HG02885 (cell line): ENCODE measurements at regions not wholly inside any gene's neighbourhood (a gene's known extent, or its start where the extent isn't known, plus 50 kb on each side); places are given as distances from the start of the nearest gene placed in this dataset.
A peak's percentile ranks its signal among the peaks of the same experiment; 100 is the strongest.
"Not testable (repeated sequence)": the region's sequence is repeated elsewhere in the genome, so short reads cannot be mapped to it uniquely, and the experiment has no call there.

Experiments
- ATAC-seq: cut with Tn5 transposase; IDR thresholded peaks from one replicate; pipeline ENCODE4 v1.9.1; 2021; ENCODE audit warnings: mild to moderate bottlenecking; ENCODE audit not compliant: unreplicated experiment, poor library complexity

DNA sequence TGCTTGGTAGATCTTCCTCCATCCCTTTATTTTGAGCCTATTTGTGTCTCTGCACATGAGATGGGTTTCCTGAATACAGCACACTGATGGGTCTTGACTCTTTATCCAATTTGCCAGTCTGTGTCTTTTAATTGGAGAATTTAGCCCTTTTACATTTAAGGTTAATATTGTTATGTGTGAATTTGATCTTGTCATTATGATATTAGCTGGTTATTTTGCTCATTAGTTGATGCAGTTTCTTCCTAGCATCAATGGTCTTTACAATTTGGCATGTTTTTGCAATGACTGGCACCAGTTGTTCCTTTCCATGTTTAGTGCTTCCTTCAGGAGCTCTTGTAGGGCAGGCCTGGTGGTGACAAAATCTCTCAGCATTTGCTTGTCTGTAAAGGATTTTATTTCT, 72.4 kb downstream of the HNRNPD start:
- ATAC-seq, result not testable (repeated sequence)

DNA sequence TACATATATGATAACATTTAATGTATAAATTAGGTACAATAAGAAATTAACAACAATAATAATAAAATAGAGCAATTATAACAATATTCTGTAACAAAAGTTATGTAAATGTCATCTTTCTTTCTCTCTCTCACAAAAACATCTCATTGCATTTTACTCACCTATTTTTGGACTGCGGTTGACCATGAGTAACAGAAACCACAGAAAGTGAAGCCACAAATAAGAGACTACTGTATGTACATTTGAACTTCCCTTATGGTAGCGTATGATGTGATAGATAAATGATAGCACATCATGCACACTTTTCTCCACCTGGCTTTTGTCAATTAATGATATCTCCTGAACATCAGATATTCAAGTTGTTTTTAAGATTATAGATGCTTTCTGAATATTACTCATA, 80.5 kb downstream of the HNRNPD start:
- peak; percentile 100 for ATAC-seq

DNA sequence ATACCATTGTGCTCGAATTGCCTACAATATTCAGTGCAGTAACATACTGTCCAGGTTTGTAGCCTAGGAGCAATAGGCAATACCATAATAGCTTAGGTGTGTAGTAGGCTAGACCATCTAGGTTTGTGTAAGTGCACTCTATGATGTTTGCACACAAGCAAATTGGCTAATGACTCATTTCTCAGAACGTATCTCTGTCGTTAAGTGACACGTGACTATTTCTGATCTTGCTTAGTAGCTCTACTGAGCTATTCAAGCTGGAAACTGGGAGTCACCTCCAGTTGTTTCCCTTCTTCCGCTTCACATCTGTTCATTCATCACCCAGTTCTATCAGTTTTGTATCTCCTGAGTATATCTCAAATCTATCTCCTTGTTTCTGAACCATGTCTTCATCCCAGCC, 86.1 kb downstream of the HNRNPD start:
- no peak for ATAC-seq

DNA sequence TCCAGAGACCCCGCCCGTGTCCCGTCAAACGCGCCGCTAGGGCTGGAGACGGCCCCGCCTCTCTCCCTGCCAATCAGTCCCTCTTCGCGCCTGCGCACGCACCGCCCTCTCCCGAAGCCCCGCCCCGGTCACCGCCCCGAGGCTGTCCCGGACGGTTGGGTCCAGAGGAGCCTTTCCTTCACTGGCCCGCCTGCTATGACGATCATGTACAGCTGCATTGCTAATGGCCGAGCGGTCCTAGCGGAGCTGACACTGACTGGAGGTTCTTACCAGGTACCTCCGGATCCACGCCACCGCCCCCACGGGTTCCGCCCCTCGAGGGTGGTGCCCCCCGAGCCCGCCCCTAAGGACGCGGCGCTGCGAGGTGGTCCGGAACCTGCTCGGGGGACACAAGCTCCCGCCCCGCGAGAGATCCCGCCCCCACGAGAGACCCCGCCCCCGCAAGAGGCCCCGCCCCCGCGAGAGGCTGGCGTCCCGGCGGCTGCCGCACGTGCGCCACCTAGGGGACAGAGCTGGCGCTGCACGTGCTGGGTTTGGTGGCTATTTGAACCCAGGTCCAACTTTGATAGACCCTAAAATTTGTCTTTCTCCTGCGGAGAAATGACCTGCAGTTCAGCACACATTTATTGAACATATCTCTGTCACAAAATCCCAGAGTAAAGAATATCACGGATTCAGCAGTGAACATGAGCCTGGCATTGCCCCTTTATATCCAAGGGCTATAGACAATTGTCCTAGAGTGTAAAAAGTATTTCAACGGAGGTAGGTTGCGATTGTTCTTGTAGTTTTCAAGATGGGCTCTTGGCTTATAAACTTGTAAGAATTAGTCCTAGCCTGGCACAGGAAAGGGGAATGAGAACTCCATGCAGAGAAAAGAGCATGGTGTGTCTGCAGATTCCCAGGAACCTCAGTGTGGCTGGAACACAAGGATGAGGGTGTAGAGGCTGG, 88.7 kb downstream of the HNRNPD start:
- ATAC-seq, result peak; percentile 99

DNA sequence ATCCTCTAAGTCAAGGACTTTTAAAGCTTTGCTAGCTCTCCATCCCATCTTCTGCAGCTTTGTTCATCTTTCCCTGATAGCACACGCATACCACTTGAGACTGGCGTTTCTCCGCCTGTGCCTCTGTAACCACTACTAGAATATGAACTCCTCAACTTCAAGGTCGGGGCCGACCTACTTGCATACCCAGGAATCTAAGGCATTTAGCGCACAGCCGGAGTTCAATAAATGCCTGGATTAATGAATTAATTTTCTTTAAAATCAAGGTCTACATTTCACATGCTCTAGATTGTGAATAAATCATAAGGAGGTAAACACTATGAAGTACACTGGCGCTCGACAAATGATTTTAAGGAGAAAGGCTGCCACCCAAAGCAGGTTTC, 89.3 kb downstream of the HNRNPD start:
- ATAC-seq, result no peak

- no peak for ATAC-seq
Observed at GRCh38 chr4:82282875-82283274, 90.9 kb downstream of the HNRNPD start.

GRCh38 chr4:82279550-82279949, 94.2 kb downstream of the HNRNPD start:
- ATAC-seq, result not testable (repeated sequence)

DNA sequence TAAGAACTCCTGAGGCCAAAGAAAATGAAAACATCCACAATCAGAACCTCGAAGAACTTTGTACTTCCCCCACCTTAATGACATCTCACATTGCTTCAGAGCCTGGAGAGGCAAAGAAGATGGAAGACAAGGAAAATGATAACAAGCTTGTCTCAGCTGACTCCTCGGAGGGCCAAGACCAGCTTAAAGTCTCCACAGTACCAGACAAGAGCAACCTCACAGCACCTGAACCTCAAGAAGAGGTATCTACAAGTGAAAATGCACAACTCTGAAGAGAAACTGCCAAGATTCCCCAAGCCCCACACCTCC, 97.5 kb downstream of the HNRNPD start:
- no peak for ATAC-seq

- no peak for ATAC-seq
Observed at GRCh38 chr4:82275431-82276331, 98.1 kb downstream of the HNRNPD start.

DNA sequence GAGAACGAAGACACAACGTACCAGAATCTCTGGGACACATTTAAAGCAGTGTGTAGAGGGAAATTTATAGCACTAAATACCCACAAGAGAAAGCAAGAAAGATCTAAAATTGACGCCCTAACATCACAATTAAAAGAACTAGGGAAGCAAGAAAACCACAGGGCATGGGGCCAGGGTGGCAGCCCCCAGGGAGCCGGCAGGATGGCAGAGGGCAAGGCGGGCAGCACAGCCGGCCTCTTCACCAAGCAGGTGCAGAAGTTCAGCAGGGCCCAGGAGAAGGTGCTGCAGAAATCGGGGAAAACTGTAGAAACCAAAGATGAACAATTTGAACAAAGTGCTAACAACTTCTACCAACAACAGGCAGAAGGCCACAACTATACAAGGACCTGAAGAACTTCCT, 99.1 kb downstream of the HNRNPD start:
- ATAC-seq, result not testable (repeated sequence)

DNA sequence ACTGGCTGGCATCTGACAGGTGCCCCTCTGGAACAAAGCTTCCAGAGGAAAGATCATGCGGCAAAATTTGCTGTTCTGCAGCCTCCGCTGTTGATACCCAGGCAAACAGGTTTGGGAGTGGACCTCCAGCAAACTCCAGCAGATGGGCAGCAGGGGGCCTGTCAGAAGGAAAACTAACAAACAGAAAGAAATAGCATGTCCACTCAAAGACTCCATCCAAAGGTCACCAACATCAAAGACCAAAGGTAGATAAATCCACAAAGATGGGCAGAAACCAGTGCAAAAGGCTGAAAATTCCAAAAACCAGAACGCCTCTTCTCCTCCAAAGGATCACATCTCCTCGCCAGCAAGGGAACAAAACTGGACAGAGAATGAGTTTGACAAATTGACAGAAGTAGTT, 101.3 kb downstream of the HNRNPD start:
- not testable (repeated sequence) for ATAC-seq

DNA sequence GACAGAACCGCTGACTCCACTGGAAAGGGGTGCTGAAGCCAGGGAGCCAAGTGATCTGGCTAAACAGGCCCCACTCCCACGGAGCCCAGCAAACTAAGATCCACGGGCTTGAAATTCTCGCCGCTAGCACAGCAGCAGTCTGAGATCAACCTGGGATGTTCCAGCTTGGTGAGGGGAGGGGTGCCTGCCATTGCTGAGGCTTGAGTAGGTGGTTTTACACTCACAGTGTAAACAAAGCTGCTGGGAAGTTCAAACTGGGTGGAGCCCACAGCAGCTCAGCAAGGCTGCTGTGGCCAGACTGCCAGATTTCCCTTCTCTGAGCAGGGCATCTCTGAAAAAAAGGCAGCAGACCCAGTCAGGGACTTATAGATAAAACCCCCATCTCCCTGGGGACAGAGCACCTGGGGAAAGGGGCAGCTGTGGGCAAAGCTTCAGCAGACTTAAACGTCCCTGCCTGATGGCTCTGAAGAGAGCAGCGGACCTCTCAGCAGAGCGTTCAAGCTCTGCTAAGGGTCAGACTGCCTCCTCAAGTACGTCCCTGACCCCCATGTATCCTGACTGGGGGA, 101.8 kb downstream of the HNRNPD start:
- not testable (repeated sequence) for ATAC-seq

DNA sequence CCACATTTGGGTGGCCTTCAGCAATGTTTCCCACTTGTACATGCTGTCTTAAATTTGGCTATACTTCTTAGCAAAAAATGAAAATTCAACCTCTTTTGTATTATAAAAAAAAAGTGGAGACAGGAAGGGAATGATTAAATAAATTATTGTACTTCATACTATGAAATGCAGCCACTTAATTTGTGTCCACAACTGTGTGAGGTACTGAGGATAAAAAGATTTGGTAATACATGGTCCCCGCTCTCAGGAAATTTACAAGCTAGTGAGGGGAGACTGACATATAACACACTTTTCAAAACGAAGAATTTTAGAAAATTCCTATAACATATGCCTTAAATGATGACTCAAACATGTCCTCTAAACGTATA, 105.0 kb downstream of the HNRNPD start:
- ATAC-seq, result no peak

GRCh38 chr4:82268050-82268825, 105.6 kb downstream of the HNRNPD start:
- ATAC-seq, result peak; percentile 87

DNA sequence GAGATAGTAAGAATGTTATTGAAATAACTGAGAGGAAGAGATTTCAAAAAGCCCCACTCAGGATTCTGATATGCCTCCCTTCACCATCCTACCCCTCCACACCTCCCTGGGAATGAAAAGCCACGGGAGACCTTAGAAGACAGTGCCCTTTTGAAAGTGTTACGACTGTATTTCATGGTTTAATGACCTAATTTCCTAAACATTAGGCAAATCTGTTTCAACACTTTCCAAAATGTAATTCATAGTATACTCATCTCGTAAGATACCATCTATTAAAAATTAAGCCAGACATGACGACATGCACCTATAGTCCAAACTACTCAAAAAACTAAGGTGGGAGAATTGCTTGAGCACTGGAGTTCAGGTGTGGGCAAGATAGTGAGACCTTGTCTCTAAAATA, 106.3 kb downstream of the HNRNPD start:
- no peak for ATAC-seq

DNA sequence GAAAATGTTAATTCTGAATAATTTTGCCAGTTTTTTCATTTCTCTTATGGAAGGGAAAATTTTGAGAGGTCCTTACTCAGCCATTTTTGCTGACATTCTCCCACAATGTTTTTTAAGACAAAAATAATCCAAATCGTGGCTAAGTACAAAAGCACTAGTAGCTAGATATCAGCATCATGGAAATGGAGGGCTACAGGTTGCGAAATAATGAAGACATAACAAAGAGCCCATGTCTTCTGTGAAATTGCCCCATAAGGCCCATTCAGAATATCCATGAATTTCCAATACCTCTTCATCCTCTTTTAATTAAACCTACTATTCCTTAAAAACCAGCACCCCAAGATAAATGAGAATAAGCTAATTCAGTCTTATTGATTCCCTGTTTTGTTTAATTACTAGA, 107.4 kb downstream of the HNRNPD start:
- ATAC-seq, result no peak

- ATAC-seq, result no peak
Observed at GRCh38 chr4:82261084-82261483, 112.7 kb downstream of the HNRNPD start.

- no peak for ATAC-seq
Observed at GRCh38 chr4:82260632-82261031, 113.2 kb downstream of the HNRNPD start.

DNA sequence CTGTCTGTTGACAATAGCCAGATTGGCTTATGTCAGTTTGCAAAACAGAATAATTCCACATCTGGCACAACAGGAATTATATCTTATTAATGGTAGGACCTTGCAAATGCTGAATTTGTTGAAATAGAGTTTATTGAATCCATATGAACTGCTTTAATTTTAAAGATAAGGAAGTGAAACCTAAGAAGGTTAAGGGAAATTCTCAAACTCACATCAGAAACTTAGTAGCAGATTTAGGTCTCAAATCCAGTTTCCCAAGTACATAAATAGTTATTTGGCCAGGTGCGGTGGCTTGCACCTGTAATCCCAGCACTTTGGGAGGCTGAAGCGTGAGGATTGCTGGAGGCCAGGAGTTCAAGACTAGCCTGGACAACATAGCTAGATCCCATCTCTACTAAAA, 117.1 kb downstream of the HNRNPD start:
- ATAC-seq, result no peak

GRCh38 chr4:82255657-82256056, 118.1 kb downstream of the HNRNPD start:
- no peak for ATAC-seq
